A549 (cell line): ENCODE measurements at regions not wholly inside any gene's neighbourhood (a gene's known extent, or its start where the extent isn't known, plus 50 kb on each side); places are given as distances from the start of the nearest gene placed in this dataset.

Experiments
- ATAC-seq, 2 experiments: fragments of 200-7000 bp in 1 of 2; fragments of >200 bp in 1 of 2; cut with Nextera tagmentation in 1 of 2; cut with Tn5 transposase in 1 of 2; 3 replicates each; pipeline versions ENCODE4 v1.8.0 to v1.9.1; 2018 to 2020; ENCODE audit warnings: mild to moderate bottlenecking in 1 of 2, moderate library complexity in 1 of 2
- CTCF ChIA-PET: fragments of 300-600 bp; sonication (Branson Sonifier 250); formaldehyde crosslinking; extraction: SDS; loops from one replicate; lab custom pipeline; 2021; ENCODE audit warnings: antibody characterized with exemption, inconsistent platforms; lab: Yijun Ruan, JAX
- POLR2A ChIA-PET: fragments of 350-600 bp; formaldehyde crosslinking; extraction: SDS; loops from one replicate; lab custom pipeline; 2021; ENCODE audit warnings: antibody characterized with exemption, inconsistent platforms; lab: Yijun Ruan, JAX
- DNase-seq, 2 experiments: peaks; one replicate each; pipeline versions ENCODE4 v3.0.0 to v3.0.0-alpha.2; 2011 to 2016; ENCODE audit warnings: low read depth in 1 of 2, low spot score in 1 of 2
- FAIRE-seq: peaks from 2 replicates; lab custom pipeline; 2011; peaks lifted over from hg19 to GRCh38; lab: Jason Lieb, UNC
- H3K27ac ChIP-seq, 2 experiments: fragments of >200 bp; sonication (Bioruptor Twin); formaldehyde crosslinking; 3 replicates each; pipeline ENCODE4 v1.5.1; 2016 to 2017
- H3K4me1 ChIP-seq: fragments of >200 bp; sonication (Bioruptor Twin); formaldehyde crosslinking; 3 replicates; pipeline ENCODE4 v1.6.1; 2016
- H3K4me2 ChIP-seq: fragments of >200 bp; sonication (Bioruptor Twin); formaldehyde crosslinking; 3 replicates; pipeline ENCODE4 v1.6.1; 2016
- H3K4me3 ChIP-seq: fragments of >200 bp; sonication (Bioruptor Twin); formaldehyde crosslinking; 3 replicates; pipeline ENCODE4 v1.5.1; 2016
- H3K9me3 ChIP-seq: fragments of >200 bp; sonication (Bioruptor Twin); formaldehyde crosslinking; 3 replicates; pipeline ENCODE4 v1.6.1; 2016
- BHLHE40 ChIP-seq: IDR thresholded peaks from 2 replicates; pipeline ENCODE4 v1.6.1; 2012; ENCODE audit warnings: low read depth, low read length, inconsistent platforms
- CBX8 ChIP-seq: fragments of 200-600 bp; sonication (generic); IDR thresholded peaks from 2 replicates; pipeline ENCODE4 v1.6.1; 2016
- E2F6 ChIP-seq: IDR thresholded peaks from 2 replicates; pipeline ENCODE4 v1.6.1; 2012; ENCODE audit warnings: low read depth, borderline replicate concordance
- EHF ChIP-seq: fragments of 250-450 bp; sonication (Bioruptor Pico); IDR thresholded peaks from 2 replicates; pipeline ENCODE4 v1.5.0; 2020; ENCODE audit warnings: mild to moderate bottlenecking
- EHMT2 ChIP-seq: fragments of 200-600 bp; sonication (generic); IDR thresholded peaks from 2 replicates; pipeline ENCODE4 v1.6.1; 2016; ENCODE audit warnings: antibody characterized with exemption, low read depth, mild to moderate bottlenecking, moderate library complexity
- EP300 ChIP-seq, 2 experiments: fragments of >200 bp; sonication (Bioruptor Twin); formaldehyde crosslinking; IDR thresholded peaks; 2 replicates in 1 of 2; 3 replicates in 1 of 2; pipeline ENCODE4 v1.6.1; 2016 to 2017
- FOSB ChIP-seq: fragments of 250-450 bp; sonication (Bioruptor Pico); IDR thresholded peaks from 2 replicates; pipeline ENCODE4 v1.5.0; 2020; ENCODE audit warnings: mild to moderate bottlenecking, moderate library complexity
- HEYL ChIP-seq: fragments of 250-450 bp; sonication (Bioruptor Pico); IDR thresholded peaks from 2 replicates; pipeline ENCODE4 v1.8.0; 2021; ENCODE audit warnings: mild to moderate bottlenecking, moderate library complexity
- HOXA7 ChIP-seq: fragments of 250-450 bp; sonication (Bioruptor Pico); IDR thresholded peaks from 2 replicates; pipeline ENCODE4 v1.5.0; 2020; ENCODE audit warnings: mild to moderate bottlenecking, moderate library complexity
- HOXB5 ChIP-seq: fragments of 250-450 bp; sonication (Bioruptor Pico); IDR thresholded peaks from 2 replicates; pipeline ENCODE4 v1.5.0; 2020; ENCODE audit warnings: mild to moderate bottlenecking, moderate library complexity
- JUN ChIP-seq, 2 experiments: fragments of >200 bp; sonication (Bioruptor Twin); formaldehyde crosslinking; IDR thresholded peaks; 2 replicates in 1 of 2; 3 replicates in 1 of 2; pipeline ENCODE4 v1.6.1; 2016 to 2017
- JUNB ChIP-seq: fragments of >200 bp; sonication (Bioruptor Twin); formaldehyde crosslinking; IDR thresholded peaks from 2 replicates; pipeline ENCODE4 v1.6.1; 2016
- MAFK ChIP-seq: fragments of 450-650 bp; IDR thresholded peaks from 2 replicates; pipeline ENCODE4 v1.6.1; 2014; ENCODE audit not compliant: partially characterized antibody
- NFE2L2 ChIP-seq: fragments of 150-350 bp; conservative IDR thresholded peaks from 2 replicates; pipeline ENCODE4 v1.6.1; 2014; ENCODE audit warnings: low read length
- NPAS2 ChIP-seq: fragments of 250-450 bp; sonication (Bioruptor Pico); IDR thresholded peaks from 2 replicates; pipeline ENCODE4 v1.8.0; 2022; ENCODE audit warnings: mild to moderate bottlenecking, moderate library complexity, borderline replicate concordance
- PHF8 ChIP-seq: fragments of 200-600 bp; sonication (generic); IDR thresholded peaks from 2 replicates; pipeline ENCODE4 v1.6.1; 2016; ENCODE audit warnings: low read depth, mild to moderate bottlenecking, antibody characterized with exemption, moderate library complexity, borderline replicate concordance
- POLR2A ChIP-seq: IDR thresholded peaks from 2 replicates; pipeline ENCODE4 v1.6.1; 2012; ENCODE audit warnings: mild to moderate bottlenecking, low read length
- RAD21 ChIP-seq, 2 experiments: fragments of >200 bp in 1 of 2; sonication (Bioruptor Twin) in 1 of 2; formaldehyde crosslinking in 1 of 2; IDR thresholded peaks in 1 of 2; conservative IDR thresholded peaks in 1 of 2; 2 replicates in 1 of 2; 3 replicates in 1 of 2; pipeline ENCODE4 v1.6.1; 2012 to 2018; ENCODE audit warnings: inconsistent platforms in 1 of 2
- RCOR1 ChIP-seq: fragments of 150-350 bp; IDR thresholded peaks from 2 replicates; pipeline ENCODE4 v1.6.1; 2014; ENCODE audit warnings: antibody characterized with exemption, low read length, low read depth
- RFX5 ChIP-seq: fragments of 450-650 bp; IDR thresholded peaks from 2 replicates; pipeline ENCODE4 v1.7.1; 2014; ENCODE audit warnings: antibody characterized with exemption, mild to moderate bottlenecking, moderate library complexity
- SMC3 ChIP-seq: fragments of >200 bp; sonication (Bioruptor Twin); formaldehyde crosslinking; IDR thresholded peaks from 3 replicates; pipeline ENCODE4 v1.6.1; 2018; ENCODE audit warnings: inconsistent platforms
- SREBF2 ChIP-seq: fragments of 450-650 bp; IDR thresholded peaks from 2 replicates; pipeline ENCODE4 v1.6.1; 2014; ENCODE audit warnings: mild to moderate bottlenecking, moderate library complexity
- TFCP2L1 ChIP-seq: fragments of 250-450 bp; sonication (Bioruptor Pico); IDR thresholded peaks from 2 replicates; pipeline ENCODE4 v1.5.0; 2021; ENCODE audit warnings: mild to moderate bottlenecking
- TP53 ChIP-seq: fragments of 250-450 bp; sonication (Bioruptor Pico); IDR thresholded peaks from 2 replicates; pipeline ENCODE4 v1.5.0; 2021; ENCODE audit warnings: mild to moderate bottlenecking, moderate library complexity
- ZFP36 ChIP-seq: fragments of 450-650 bp; IDR thresholded peaks from 2 replicates; pipeline ENCODE4 v1.6.1; 2014; ENCODE audit warnings: borderline replicate concordance; ENCODE audit not compliant: partially characterized antibody
- ZNF302 ChIP-seq: fragments of 250-450 bp; sonication (Bioruptor Pico); IDR thresholded peaks from 2 replicates; pipeline ENCODE4 v1.9.0; 2021; ENCODE audit warnings: inconsistent platforms, mild to moderate bottlenecking, moderate library complexity
- WGBS: methylation state at CpG from one replicate; pipeline ENCODE4 v1.1.6; 2017; ENCODE audit errors: missing lambda C conversion rate; 5-methylcytosine and 5-hydroxymethylcytosine counted together
- TF ChIP-seq, protein P1 (sequence below): fragments of 250-450 bp; sonication (Bioruptor Pico); IDR thresholded peaks from 2 replicates; pipeline ENCODE4 v1.5.0; 2020; ENCODE audit warnings: low read depth, mild to moderate bottlenecking, moderate library complexity

DNA sequence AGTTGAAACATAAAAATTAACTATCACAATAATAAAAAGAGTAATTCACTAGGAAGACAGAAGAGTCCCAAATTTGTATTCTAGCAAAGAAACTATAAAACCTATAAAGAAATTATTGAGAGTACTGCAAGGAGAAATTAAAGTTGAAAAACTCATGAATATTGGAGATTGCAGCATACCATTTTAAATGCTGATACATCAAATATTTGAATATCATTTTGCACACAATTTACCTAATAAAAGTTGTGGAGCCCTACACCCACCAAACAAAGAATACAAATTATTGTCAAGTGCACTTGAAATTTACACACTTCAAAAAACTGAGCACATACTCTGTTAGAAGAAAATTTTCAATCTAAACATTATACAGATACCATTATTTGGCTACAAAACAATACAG, 531.6 kb upstream of the SMIM21 start:
- Histone ChIP-seq H3K27ac (no peak overlapping the region), H3K4me1 (no peaks in the 10 kb centered on the region), H3K9me3 (no peaks in the 10 kb centered on the region; the same call in 2 of the 3 replicates), H3K4me2 (no peak overlapping the region), H3K4me3 (no peak overlapping the region)
- no peak for DNase-seq
- no peak for FAIRE-seq
- no peak for ATAC-seq
- ChIA-PET CTCF (no interaction called here), POLR2A (no interaction called here)
- no peak for TF ChIP-seq TFCP2L1
- TF ChIP-seq MAFK, result peak; percentile 72

- no peak for FAIRE-seq
Measured at GRCh38 chr18:75958683-75959082, 531.2 kb upstream of the SMIM21 start.

DNA sequence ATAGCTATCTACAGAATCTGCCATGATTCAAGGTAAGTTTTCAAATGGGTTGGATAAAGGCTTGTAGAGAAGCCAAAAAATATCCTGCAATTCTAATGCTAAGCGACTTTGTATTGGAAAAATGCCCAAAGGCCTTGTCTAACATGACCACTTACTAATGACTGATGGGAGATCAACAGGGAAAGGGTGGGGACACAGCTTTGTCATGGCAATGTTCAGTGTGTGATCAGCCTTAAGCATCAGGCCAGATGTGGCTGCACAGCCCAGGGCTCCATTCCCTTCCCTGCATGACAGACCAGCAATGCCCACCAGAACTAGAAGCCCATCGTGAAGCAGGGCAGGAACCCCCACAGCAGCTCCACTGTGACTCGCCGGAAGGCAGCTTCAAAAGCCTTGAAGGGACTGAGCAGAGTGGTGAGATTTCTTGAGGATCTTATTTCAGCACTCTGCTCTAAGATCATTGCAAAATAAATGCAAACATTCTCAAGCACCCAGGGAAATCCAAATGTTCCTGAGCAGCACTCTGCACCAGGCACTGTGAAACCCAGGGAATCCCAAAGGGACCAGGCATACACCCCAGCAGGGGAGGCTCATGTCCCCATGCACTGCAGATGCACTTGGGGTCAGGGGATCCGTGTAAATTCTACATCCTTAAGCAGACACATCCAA, 517.9 kb upstream of the SMIM21 start:
- WGBS, result 36% methylated on average over 4 of the region's 5 CpGs
- Histone ChIP-seq H3K27ac (no peak overlapping the region), H3K4me2 (no peak overlapping the region), H3K9me3 (peaks cover 2% of the 10 kb centered on the region; the same call in 1 of the 3 replicates), H3K4me3 (no peak overlapping the region), H3K4me1 (no peaks in the 10 kb centered on the region)
- ChIA-PET POLR2A (no interaction called here), CTCF (no interaction called here)
- TF ChIP-seq PHF8 (no peak), ZNF302 (CRISPR knock-in tag) (no peak), HEYL (CRISPR knock-in tag) (no peak), SMC3 (no peak), HOXA7 (CRISPR knock-in tag) (no peak), CBX8 (no peak), FOSB (CRISPR knock-in tag) (no peak), TFCP2L1 (no peak), NPAS2 (CRISPR knock-in tag) (no peak), JUN (IDR thresholded peaks at IDR 0.05) (no peak), SREBF2 (no peak), HOXB5 (no peak)
- TF ChIP-seq, protein P1, sequence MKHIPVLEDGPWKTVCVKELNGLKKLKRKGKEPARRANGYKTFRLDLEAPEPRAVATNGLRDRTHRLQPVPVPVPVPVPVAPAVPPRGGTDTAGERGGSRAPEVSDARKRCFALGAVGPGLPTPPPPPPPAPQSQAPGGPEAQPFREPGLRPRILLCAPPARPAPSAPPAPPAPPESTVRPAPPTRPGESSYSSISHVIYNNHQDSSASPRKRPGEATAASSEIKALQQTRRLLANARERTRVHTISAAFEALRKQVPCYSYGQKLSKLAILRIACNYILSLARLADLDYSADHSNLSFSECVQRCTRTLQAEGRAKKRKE (CRISPR knock-in tag), result no peak
- FAIRE-seq (no peak), DNase-seq (no peak), ATAC-seq (no peak)

More at GRCh38 chr18:75958683-75959082, 531.2 kb upstream of the SMIM21 start:
- H3K9me3 ChIP-seq, result no peaks in the 10 kb centered on the region; the same call in 2 of the 3 replicates
- ChIA-PET POLR2A (no interaction called here), CTCF (no interaction called here)
- no peaks in the 10 kb centered on the region for H3K4me1 ChIP-seq
- no peak for DNase-seq
- TF ChIP-seq ZNF302 (CRISPR knock-in tag), result no peak
- TF ChIP-seq EP300 (IDR thresholded peaks at IDR 0.05), result no peak
- no peak for TF ChIP-seq EHMT2
- no peak for TF ChIP-seq JUNB
- H3K4me3 ChIP-seq, result no peak overlapping the region
- ATAC-seq, result no peak
- H3K27ac ChIP-seq, result no peak overlapping the region
- H3K4me2 ChIP-seq, result no peak overlapping the region
- WGBS, result 28% methylated on average over 1 of the region's 1 CpG

GRCh38 chr18:75937306-75937705, 509.8 kb upstream of the SMIM21 start:
- FAIRE-seq, result no peak
- POLR2A ChIA-PET, result no interaction called here

More at GRCh38 chr18:75937306-75937705, 509.8 kb upstream of the SMIM21 start:
- H3K4me1 ChIP-seq, result no peaks in the 10 kb centered on the region
- TF ChIP-seq E2F6 (no peak), RCOR1 (no peak), TP53 (no peak), ZFP36 (no peak), JUNB (no peak), HEYL (CRISPR knock-in tag) (no peak), NFE2L2 (no peak), POLR2A (no peak), PHF8 (no peak), RFX5 (no peak), HOXA7 (CRISPR knock-in tag) (no peak), TFCP2L1 (no peak), MAFK (no peak), EHMT2 (no peak), FOSB (CRISPR knock-in tag) (no peak), RAD21 (conservative IDR thresholded peaks at IDR 0.05 in 1 of 2, IDR thresholded peaks at IDR 0.05 in 1 of 2) (no peak), BHLHE40 (no peak), EHF (CRISPR knock-in tag) (no peak)
- no peak overlapping the region for H3K4me3 ChIP-seq
- WGBS, result 11% methylated on average over 2 of the region's 2 CpGs
- CTCF ChIA-PET, result no interaction called here
- no peaks in the 10 kb centered on the region for H3K9me3 ChIP-seq
- ATAC-seq, result no peak
- no peak overlapping the region for H3K4me2 ChIP-seq
- no peak for DNase-seq
- H3K27ac ChIP-seq, result no peak overlapping the region
